HG03045 (cell line): ENCODE measurements at regions not wholly inside any gene's neighbourhood (a gene's known extent, or its start where the extent isn't known, plus 50 kb on each side); places are given as distances from the start of the nearest gene placed in this dataset.

Experiments
- ATAC-seq: cut with Tn5 transposase; IDR thresholded peaks from one replicate; pipeline ENCODE4 v1.9.1; 2021; ENCODE audit warnings: mild to moderate bottlenecking, moderate library complexity; ENCODE audit not compliant: unreplicated experiment

- ATAC-seq, result no peak
Measured at GRCh38 chr14:54301359-54301758, 95.4 kb upstream of the CDKN3 start.

DNA sequence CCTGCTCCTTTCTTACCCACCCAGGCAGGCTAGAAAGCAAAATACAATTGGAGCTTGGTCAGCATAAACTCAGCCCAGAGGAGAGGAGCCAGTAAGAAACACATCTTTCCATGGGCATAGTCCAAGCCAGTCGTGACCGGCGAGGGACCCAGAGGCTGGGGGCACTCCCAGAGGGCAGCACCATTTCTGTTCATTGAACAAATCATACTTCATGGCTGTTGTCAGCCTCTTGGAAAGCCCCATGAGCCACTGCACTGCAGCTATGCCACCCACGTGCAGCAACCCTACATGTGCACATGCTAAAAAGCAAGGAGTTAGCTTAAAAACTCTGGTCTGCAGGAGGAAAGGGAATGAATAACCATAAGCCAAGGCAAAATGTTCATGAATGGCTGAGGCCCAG is 90.0 kb upstream of the CDKN3 start:
- no peak for ATAC-seq

DNA sequence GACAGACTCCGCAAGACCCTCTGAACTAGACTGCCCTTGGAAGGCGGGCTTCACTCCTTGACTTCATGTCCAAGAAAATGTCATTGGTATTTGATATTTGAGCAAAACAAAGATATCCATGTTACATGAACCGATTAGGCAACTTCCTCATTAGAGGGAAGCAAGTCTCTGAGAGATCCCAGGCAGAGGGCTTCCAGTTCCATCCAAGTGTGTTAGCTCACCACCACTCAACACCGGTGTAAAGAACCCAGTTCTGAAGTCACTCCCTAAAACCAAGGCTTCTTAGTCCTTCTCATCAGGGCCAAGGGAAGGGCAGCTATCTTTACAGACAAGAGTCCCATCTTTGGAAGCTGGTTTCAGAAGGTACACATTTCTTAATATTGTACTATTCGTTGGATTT is 87.2 kb upstream of the CDKN3 start:
- ATAC-seq, result no peak

DNA sequence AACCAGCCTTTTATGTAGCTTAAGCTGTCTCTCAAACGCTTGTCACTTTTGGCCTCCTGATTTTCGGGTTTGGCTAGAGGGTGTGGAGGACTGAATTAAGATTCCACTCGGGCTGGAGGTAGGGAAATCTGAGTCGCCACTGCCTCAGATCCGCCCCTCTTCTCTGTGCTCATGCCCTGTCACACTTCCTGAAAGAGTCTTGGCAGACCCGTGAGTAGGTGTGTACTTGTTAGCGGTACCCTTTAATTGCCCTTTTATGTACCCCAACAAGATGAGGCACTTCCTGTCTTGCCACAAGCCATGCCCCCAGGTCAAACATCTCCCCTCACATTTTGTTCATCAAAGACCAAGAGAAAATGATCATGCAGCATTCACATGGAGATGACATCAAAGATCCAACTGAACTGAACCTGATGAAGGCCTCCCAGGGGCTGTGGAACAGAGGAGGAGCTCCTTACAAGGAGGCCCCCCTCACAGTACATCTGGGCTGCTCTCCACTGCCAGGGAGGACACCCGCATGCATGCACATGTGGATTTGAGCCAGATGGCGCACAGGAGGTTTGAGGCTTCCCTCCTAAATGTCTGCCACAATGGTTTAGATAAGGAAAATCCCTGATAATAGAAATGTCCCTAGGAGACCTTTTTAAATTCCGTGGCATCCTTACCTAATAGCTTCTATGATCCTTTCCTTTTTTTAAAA is 86.5 kb upstream of the CDKN3 start:
- no peak for ATAC-seq

DNA sequence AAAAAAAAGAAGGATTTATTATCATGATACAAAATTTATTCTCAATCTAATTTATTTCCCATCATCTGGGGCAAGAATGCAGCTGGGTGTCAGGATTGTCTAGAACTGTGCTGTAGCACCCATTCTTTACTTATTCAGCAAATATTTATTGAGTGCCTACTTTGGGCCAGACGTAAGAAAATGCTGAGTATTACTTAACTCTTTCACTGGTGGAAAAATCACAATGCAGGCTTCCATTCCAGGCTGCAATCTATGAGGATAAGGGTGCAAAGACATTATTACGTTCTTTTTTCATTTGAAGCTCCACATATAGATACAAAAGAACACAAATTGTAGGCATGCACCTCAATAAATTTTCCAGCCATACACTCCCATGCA is 86.0 kb upstream of the CDKN3 start:
- ATAC-seq, result no peak

GRCh38 chr14:54312166-54312801 is 84.5 kb upstream of the CDKN3 start:
- no peak for ATAC-seq

GRCh38 chr14:54314365-54315104 is 82.3 kb upstream of the CDKN3 start:
- no peak for ATAC-seq

DNA sequence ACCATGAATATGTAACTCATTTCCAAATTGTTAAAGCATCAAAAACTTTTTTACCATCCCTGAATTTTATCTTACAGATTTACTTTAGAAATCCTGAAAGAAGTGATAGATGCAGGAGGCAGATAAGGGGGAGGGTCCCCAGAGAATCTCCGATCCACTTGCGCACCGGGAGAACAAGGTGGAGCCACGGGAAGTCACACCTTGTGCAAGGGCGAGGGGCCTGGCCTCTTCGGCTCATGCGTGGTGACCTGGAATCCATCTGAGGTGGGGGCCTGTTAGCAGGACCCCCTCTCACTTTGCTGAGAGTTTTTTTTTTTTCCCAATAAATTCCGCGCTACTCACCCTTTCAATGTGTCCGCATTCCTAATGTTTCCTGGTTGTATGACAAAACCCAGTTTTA is 80.2 kb upstream of the CDKN3 start:
- ATAC-seq, result no peak

DNA sequence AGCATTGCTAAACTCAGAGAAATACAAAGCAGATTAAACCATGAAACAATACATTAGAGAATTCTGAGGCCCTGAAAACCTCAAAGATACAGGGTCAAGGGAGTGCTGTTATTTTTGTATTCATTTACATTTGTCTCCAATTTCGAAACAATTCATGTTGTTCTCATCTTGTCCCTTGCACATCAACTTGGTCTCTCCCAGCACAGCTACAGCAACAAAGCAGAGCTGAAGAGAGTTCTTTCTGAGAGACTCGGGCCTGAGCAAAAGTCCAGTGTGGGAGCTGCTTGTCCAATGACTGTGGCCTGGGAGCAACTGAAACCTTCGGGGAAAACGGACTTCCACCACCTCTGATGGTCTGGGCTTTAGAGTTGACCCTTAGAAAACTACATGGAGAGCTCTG is 79.4 kb upstream of the CDKN3 start:
- ATAC-seq, result no peak

DNA sequence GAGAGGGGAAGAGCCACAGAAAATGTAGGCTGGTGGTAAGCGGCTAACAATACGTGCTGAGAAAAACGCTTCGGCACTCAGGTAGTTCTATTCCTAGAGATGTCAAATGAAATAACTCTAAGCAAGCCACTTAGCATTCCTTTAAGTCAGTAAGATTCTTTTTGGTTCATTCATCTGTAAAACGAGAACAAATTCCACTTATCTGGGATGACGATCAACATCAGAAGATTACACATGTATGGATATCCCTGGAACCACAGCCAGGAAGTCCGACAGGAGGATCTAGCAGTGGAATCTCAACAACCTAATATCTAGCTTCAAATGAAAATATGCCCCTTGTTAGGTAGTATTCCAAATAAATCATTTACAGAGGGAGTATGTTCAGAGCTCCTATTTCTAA is 74.6 kb upstream of the CDKN3 start:
- no peak for ATAC-seq

DNA sequence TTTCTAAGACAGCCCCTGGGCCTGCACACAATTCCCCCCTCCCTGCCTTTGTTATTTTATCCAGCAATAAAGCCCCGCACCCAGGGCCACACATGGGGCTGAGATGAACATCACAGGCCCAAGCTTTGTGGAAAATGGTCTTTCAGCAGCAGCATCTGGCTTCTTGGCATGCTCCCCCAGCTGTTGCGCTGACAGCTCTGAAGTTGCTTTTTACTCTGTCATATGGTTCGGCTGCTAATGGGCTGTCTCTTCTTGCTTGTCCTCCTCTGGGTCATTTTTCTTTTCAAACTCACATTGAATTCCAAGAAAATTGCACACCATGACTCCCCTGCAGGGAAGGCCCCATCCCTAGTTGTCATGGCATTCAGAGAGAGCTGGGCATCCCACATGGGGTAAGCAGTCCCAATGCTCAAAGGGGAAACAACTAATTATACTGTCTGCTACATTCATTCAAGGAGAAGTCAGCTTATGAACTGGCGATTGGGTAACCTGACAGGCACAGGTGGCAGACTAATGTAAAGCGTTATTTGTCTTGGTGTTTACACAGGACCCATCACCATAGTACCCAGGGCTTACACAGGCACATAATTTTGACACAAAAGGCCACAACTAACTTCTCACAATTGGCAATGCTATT is 74.0 kb upstream of the CDKN3 start:
- ATAC-seq, result no peak

- no peak for ATAC-seq
Measured at GRCh38 chr14:54325766-54326165, 71.0 kb upstream of the CDKN3 start.

- no peak for ATAC-seq
Measured at GRCh38 chr14:54329082-54329695, 67.6 kb upstream of the CDKN3 start.

DNA sequence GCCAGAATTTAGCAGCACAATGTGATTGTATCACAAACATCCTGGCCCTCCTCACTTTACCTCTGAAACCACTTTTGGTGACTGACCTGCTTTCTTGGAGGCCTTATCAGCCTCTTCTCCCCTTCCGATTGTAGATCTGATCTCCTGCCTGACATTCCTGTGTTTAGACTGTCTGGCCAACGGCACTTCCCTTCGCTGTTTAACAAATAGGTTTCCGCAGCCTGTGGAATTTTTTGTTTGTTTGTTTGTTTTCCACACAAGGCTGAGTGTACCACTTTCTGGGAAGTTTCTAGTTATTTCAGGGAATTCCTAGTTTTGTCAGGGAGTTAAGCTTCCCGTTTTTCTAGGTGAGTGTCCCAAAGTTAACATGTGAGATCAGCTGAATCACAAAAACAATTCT is 65.9 kb upstream of the CDKN3 start:
- ATAC-seq, result no peak

DNA sequence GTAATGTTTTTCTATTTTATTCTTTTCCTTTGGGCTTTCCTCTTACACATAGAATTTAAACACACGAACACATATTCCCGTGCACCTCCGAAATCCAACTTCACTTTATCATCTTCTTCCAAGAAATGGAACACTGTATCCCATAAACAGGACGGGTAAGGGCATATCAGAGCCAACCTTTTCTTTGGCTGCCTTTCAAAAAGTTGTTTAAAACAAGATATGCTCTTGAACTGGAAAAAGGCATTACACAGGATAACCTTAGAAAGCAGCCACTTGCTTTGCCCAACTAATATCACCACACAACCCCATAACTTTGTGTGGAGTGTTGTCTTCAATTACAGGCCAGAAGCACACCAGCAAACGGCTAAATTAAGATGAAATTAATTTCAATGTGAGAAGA is 65.3 kb upstream of the CDKN3 start:
- ATAC-seq, result no peak

DNA sequence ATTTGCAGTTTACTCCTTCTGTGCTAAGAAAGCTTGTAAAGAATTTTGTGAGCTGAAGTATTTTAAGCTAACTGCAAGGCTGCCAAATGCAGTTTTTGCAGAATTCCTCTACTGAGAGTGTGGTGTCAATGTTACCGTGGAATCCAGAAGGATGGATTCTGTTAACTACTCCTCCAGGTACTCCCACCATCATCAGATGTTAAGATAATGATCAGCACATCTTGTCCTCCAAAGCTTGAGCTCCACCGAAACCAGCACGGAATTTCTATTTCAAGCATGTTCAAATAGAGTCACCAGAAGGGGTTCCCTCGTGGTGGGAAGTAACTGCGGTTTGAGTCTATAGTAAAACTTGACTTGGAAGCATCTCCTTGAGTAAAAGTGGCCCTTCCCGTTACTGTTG is 64.3 kb upstream of the CDKN3 start:
- no peak for ATAC-seq

- no peak for ATAC-seq
Measured at GRCh38 chr14:54333511-54333910, 63.3 kb upstream of the CDKN3 start.

- no peak for ATAC-seq
Measured at GRCh38 chr14:54335569-54336155, 61.1 kb upstream of the CDKN3 start.

GRCh38 chr14:54337314-54337713 is 59.5 kb upstream of the CDKN3 start:
- no peak for ATAC-seq

- ATAC-seq, result no peak
Measured at GRCh38 chr14:54338696-54339317, 58.0 kb upstream of the CDKN3 start.

- ATAC-seq, result no peak
Measured at GRCh38 chr14:54339771-54340170, 57.0 kb upstream of the CDKN3 start.
